ENCODE measurements at regions not wholly inside any gene's neighbourhood (a gene's known extent, or its start where the extent isn't known, plus 50 kb on each side); places are given as distances from the start of the nearest gene placed in this dataset.
"Not testable (repeated sequence)": the region's sequence is repeated elsewhere in the genome, so short reads cannot be mapped to it uniquely, and the experiment has no call there.

DNA sequence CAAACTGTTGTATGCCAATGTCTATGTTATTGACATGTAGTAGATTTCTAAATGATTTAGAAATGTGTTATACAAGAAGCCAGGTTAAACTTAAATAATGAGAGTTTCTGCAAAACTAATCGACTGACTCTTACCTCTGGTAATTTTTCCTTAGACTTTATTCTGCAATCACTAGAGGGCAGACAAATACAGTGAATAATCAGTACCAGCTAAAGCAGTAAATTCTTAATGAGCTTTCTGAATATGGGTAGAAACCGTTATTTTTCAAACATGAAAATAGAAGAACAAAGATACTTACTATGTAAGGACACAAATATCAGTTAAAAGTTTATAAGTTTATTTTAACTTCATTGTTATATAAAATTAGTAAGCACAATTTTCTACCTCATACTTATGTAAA lies 97.9 kb upstream of the RGS1 start:
- DNase-seq, result peak in 2 of 5 experiments; percentile 12 to 63

DNA sequence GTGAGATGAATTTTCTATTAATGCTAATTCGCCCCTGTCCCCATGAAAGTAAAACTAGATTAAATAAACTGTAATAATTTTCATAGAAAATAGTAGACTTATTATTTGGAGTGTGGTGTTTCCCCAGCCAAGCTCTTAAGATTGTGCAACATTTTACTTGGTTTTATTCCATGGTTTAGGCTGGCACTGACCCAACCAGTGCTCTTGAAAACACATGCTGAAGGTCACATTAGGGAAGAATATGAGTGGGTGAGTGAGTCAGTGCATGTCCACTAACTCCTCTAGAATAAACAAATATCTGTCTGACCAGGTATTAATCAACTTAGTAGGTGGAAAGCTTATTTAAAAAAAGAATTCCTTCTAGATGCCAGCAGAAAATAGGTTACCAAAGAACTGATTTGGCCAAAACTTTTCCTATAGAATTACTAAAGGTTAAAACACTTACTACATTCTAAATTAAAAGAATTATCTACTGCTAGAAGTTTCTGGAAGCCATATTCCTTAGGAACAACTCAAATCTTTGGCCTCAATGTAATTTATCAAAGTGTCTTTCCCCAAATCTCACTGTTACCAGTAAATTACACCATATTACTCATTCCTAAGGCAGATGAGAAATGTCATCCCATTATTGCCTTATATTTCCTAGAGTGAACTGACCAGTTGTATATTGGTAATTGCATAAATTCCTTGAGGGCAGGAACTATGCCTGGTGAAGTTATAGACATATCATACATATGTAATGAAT lies 89.7 kb upstream of the RGS1 start:
- DNase-seq, result no peak

DNA sequence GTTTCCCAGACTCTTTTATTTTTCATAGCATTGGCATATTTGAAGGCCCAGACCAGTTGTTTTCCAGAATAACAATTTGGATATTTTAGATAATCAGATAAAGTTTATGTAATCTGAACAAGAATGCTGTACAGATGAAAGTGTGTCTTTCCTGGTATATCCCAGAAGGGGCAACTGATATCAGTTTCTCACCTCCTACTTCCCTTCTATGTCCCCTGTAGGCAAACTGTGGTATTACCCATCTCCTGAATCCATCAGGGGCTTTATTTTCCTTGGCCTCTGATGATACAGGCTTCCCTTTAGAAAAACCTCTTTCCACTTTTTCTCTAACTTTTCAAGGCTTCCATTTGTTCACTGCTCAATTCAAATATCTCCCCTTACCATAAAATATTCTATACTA lies 87.5 kb upstream of the RGS1 start:
- DNase-seq, result no peak

DNA sequence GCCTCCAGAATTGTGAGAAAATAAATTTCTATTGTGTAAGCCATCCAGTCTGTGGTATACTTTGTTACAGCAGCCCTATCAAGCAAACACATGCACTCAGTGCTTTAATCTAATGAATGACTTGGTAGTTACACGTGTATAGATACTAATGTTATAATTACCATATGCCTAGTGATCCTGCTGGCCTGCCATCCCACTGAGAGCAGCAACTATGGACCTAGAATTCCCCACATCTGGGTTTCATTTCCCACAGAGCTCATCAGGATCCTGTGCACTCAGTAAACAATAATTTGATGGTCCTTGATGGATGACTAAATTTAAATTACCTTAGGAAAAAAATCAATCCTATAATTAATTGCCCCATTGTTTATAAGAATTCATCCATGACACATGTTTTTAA lies 86.5 kb upstream of the RGS1 start:
- DNase-seq, result no peak

DNA sequence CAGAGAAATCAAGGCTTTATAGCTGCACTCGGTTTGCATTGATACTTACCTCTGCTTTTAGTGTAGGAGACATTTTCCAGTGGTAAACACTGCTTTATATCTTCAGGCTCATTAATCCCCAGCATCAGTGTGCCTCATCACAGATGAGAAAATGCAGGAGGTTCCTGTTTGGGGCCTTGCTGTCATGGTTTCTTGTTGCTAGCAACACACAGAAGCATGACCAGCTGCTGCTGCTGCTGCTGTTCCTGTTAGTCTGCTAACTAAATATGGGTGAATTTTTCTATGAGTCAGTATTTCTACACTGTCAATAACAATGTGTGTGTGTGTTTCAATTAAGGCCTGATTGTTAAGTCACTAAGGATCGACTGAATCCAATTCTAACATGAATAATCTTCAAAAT lies 85.8 kb upstream of the RGS1 start:
- DNase-seq, result peak in 1 of 5 experiments; percentile 71

DNA sequence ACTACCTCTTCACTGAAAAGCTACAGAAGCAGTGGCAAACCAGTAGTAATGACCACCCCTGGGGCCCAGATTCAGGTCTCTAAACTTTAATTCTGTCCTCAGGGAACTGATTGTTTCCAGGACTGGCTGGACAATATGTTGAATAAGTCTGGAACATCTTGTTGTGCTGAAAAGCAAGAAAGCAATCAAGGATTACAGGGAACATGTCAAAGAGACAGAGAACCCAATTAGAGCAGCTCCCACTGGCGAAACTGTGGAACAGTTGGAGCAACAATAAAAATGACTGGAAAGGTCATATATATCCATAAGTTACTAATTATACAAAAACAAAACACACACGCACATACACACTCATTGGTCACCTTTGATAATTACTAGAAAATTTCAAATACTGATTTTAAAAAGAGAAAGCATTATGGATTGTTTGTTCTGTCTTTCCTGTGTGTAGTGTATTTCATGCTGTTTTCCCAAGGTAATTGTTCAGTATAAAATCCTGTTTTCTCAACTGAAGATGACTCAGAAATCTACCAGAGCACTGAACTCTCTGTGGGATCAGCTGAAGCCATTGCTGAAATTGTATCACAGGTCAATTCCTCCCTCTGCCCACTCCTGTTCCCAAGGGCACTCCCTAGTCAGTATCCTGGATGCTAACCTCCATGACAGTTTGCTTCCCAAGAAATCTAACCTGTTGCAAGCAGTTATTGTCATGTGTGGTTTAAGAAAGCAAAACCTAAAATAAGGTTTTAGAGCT lies 83.6 kb upstream of the RGS1 start:
- DNase-seq, result no peak

DNA sequence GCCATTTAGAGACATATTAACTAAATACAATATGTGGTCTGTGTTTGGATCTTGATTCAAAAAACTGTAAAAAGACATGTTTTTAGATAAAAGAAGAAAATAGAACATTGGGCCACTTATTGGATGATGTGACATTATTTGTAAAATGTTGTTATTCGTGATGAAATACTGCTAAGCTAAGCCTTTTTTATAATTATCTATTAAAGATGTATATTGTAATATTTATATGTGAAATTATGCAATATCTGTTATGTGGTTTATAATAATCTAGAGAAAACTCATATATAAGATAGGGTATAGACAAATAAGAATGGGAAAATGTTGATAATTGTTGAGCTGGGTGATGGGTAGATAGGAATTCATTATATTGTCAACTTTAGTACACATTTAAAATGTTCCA lies 82.0 kb upstream of the RGS1 start:
- no peak for DNase-seq

DNA sequence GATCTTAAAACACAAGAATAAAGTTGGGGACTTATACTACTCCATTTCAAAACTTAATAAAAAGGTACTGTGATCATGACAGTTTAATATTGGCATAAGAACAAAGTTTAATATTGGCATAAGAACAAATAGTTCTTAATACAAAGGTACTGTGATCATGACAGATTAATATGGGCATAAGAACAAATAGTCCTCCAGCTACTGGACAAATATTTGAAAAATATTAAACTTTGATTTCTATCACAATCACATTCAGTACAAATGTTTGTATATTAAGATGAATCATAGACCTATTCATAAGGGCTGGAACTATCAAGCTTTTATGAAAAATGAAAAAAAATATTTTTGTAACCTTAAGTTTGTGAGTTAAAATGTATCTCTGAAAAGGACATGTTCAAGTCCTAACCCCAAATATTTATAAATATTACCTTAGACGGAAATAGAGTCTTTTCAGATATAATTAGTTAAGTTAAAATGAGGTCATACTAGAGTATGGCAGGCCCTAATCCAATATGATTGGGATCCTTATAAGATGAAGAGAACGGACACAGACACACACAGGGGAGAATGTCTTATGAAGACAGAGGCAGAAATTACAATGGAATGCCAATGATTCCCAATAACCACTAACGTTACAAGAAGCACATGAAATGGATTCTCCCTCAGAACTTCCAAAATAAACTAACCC lies 79.1 kb upstream of the RGS1 start:
- no peak for DNase-seq

DNA sequence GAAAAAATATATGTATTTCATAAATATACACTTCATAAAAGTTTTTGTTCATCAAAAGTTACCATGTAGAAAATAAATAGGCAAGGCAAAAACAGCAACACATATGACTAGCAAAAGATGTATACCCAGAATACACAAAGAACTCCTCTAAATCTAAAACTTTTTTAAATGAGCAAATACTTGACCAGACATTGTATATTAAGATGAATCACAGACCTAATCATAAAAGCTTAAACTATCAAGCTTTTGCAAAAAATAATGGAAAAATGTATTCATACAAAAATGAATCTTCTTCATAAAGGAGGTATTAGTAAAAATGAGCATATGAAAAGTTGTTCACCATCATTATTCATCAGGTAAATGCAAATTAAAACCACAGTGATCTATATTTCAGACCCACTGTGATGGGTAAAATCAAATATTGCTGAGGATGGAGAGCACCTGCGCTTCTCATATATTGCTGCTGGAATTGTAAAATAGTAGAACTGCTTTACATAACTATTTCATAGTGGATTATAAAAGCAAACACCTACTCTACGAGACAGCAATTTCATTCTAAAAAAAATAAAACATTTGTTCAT lies 78.3 kb upstream of the RGS1 start:
- no peak for DNase-seq

DNA sequence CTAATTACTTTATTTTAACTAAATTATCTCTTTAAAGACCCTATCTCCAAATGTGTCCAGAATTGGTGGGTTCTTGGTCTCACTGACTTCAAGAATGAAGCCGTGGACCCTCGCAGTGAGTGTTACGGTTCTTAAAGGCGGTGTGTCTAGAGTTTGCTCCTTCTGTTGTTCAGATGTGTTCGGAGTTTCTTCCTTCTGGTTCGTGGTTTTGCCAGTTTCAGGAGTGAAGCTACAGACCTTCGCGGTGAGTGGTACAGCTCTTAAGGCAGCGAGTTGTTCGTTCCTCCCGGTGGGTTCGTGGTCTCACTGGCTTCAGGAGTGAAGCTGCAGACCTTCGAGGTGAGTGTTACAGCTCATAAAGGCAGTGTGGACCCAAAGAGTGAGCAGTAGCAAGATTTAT lies 77.5 kb upstream of the RGS1 start:
- not testable (repeated sequence) for DNase-seq

DNA sequence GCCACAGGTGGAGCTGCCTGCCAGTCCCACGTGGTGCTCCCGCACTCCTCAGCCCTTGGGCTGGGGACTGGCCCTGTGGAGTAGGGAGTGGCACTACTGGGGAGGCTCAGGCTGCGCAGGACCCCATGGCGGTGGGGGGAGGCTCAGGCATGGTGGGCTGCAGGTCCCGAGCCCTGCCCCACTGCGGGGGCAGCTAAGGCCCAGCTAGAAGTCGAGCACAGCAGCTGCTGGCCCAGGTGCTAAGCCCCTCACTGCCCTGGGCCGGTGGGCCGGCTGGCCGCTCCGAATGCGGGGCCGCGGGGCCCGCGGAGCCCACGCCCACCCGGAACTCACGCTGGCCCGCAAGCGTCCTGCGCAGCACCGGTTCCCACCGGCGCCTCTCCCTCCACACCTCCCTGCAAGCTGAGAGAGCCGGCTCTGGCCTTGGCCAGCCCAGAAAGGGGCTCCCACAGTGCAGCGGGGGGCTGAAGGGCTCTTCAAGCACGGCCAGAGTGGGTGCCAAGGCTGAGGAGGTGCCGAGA lies 76.5 kb upstream of the RGS1 start:
- not testable (repeated sequence) for DNase-seq

DNA sequence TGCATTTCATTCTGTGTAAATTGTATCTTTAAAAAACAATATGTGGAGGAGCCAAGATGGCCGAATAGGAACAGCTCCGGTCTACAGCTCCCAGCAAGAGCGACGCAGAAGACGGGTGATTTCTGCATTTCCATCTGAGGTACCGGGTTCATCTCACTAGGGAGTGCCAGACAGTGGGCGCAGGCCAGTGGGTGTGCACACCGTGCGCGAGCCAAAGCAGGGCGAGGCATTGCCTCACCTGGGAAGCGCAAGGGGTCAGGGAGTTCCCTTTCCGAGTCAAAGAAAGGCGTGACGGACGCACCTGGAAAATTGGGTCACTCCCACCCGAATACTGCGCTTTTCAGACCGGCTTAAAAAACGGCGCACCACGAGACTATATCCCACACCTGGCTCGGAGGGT lies 75.0 kb upstream of the RGS1 start:
- DNase-seq, result not testable (repeated sequence)

DNA sequence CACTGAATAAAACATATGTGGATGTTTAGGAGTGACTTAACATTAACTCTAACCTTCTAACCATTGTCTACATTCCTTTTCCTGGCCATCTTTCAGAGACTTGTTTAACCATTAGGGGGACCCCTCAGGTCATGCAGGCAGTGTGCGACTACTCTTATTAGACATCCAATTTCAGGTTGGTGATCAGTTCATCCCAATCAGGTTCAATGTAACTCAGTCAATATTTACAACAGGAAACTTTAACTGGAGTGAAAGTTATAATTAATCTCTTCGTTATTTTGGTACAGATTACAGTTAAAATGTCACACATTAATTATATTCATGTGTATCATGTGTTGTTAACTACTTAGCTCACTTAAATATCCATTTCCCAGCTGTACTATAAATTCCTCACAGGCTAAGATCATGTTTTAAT lies 68.8 kb upstream of the RGS1 start:
- DNase-seq, result peak in 1 of 5 experiments; percentile 72

DNA sequence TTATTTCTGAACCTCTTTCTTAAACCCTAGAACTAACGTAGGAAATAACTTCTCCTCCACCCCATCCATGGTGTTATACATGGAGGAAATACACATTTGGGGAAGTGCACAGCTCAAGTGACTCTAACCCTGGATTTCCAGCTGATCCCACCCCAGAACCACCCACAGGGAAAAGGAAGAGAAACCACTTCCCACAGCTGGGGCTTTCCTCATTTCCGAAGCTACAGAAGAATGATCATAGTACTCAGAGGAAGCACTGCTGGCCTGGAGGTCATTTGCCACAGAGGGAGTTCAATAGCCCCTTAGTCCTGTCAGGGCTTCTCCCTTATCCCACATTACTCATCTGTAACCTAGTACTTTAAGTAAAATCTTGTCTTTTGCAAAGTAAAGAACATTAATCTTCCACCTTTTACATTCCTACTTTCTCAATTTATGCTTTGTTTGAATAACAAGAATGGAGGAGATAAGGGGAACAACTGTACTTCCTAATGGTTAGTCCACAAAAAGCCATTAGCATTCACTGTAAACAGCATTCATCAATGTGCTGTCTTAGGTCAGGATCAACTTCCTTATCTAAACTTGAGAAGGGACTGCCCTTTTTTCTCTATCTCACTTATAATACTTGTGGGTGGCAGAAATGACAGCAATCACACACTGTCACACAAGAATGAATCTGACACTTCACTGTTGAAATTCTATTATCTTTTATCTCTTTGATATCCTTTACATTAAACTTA lies 63.0 kb upstream of the RGS1 start:
- peak in 1 of 5 experiments; percentile 59 for DNase-seq

DNA sequence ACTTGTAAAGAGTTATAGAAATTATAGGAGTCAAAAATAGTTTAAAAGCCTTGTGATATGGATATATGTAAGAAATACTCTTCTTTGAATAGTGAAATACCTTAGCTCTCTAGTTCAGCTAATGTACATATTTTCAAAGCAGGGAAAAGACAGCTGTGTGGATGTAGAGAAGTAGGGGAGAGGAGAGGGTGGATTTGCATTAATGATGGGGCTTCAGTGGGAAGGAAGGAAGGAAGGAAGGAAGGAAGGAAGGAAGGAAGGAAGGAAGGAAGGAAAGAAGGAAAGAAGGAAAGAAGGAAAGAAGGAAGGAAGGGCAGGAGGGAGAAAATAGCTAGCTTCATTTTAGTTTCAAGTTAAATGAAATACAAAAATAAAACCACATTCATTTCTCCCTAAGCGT lies 62.4 kb upstream of the RGS1 start:
- no peak for DNase-seq

DNA sequence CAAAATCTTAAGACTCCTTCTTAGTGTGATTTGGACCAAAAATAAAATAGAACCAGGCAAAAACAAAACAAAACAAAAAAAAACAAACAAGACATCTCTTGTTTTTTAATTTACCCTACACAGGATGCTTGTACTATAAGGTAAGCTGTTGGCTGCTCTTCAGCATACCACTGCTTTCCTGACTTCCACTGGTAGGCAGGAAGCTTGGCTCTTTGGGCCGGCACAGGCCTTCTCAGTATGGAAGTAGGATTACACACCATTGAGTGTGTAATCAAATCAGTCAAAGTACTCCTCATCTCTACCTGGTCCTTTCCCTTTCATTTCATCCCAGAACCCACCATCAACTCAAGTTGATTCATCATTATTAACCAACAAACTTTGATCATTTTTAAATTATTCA lies 61.9 kb upstream of the RGS1 start:
- peak in 1 of 5 experiments; percentile 17 for DNase-seq

DNA sequence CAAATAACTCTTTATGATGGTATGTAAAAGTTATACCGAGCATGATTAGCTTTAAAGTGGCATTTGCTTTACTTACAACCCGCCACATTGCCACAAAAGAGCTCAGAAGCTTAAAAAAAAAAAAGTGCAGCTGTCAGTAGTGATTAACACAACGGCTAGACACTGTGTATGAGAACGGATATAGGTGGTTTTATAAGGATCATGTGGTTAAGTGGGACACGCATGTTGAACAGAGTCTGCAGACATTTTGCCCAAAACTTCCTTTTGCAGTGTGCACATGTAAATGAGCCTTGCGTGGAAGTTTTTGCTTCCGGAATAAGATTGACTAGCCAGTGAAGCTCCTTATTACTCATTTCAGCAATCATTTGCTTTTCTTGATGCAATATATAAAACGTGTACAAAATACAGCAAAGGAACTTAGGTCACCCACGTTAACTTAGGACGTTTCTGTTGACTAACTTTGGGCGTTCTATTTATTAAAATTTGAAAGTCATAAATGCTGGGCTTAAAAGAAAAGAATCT lies 58.7 kb upstream of the RGS1 start:
- DNase-seq, result peak in 4 of 5 experiments; percentile 24 to 99 (median 62)

DNA sequence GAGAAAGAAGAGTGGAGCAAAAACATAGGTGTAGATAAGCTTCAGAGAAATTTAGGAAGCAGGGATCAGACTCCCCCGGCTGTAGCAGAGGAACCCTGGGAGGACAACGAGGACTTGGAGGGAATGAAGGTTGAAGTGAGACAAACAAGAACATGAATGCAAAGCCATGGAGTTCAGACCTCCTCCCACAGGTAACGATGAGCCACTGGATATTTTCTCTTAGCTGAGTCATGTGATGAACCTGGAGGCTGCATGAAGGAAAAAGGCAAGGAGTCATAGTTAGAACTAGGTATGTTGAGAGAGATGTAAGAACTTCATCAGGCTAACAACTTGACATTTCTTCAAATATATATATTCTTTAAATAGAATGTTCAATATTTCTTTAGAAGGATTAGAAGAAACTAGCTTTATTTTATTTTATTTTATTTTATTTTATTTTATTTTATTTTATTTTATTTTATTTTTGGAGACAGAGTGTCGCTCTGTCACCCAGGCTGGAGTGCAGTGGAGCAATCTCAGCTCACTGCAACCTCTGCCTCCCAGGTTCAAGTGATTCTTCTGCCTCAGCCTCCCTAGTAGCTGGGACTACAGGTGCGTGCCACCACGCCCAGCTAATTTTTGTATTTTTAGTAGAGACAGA lies 57.7 kb upstream of the RGS1 start:
- not testable (repeated sequence) for DNase-seq

DNA sequence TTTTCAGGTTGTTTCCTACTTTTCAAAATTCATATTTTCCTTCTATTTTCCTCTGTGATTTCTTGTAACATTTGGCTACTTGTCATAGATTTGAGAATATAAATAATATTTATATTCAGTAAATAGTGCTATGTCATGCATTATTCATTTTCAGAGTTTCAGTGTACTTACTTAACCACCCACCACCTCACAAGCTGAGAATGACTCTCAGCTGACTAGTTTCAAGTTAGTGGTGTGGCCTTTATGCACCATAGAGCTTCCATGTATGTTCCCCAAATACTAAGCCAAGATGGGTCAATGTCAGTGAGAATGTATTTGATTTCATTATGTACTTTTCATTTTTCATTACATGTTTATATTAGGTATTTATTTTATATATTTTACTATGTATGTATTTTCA lies 56.9 kb upstream of the RGS1 start:
- DNase-seq, result peak in 1 of 5 experiments; percentile 72

DNA sequence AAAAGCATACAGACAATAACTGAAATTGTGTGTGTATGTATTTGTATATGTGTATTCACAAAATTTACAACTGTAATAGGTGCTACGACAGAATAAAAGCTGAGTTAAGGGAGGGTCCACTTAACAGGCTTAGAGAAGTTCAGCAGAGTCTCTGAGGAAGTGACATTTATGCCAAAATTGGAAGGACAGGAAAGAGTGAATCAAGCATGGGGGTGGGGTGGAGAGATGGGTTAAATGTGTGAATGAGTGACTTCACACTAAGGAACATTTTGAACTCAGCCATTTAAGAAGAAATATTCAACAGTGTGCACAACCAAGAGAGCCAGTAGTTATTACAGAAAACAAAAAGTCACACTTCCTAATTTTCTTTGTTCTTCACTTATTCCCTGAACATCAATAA lies 53.8 kb upstream of the RGS1 start:
- no peak for DNase-seq

DNA sequence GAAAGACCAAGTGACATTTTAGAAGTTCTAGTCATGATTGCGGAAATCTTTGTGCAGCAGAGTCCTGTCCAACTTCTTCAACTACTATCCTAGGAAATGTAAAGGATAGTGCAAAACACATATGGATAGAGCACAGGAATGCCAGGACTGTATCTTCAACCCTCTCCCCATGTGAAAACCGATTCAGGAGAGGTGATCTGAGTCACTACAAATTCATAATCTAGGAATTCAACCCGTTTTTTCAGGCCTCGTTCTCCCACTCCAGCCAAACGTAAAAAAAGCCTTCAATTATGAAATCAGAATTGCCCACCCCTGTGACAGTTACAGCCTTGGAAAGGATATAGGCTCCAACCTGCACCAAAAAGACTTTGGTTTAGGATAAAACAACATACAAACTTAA lies 52.9 kb upstream of the RGS1 start:
- no peak for DNase-seq

DNA sequence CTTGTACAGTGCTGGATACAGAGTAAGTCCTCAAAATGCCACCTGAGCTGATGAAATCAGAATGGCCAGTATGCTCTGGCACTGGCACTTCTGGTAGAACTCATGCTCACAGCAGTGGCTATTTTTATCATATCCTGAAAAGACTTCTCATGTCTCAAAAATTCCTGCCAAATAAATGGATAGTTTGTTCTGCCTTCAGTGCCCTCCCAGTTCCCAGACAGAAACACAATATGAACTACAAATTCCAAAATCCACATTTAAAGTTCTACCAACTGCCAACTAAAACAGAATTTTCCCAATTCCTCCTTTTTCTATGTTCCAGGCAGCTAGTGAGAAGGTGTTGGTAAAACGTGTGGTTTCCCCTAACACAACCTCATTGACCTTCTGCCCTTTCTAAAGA lies 51.4 kb upstream of the RGS1 start:
- DNase-seq, result no peak
